RPMI7951 (cell line): ENCODE measurements at regions not wholly inside any gene's neighbourhood (a gene's known extent, or its start where the extent isn't known, plus 50 kb on each side); places are given as distances from the start of the nearest gene placed in this dataset.
"Not testable (repeated sequence)": the region's sequence is repeated elsewhere in the genome, so short reads cannot be mapped to it uniquely, and the experiment has no call there.

ENCODE experiments used
- DNase-seq: peaks from one replicate; pipeline ENCODE4 v3.0.0-alpha.2; 2012; ENCODE audit warnings: low read depth

DNA sequence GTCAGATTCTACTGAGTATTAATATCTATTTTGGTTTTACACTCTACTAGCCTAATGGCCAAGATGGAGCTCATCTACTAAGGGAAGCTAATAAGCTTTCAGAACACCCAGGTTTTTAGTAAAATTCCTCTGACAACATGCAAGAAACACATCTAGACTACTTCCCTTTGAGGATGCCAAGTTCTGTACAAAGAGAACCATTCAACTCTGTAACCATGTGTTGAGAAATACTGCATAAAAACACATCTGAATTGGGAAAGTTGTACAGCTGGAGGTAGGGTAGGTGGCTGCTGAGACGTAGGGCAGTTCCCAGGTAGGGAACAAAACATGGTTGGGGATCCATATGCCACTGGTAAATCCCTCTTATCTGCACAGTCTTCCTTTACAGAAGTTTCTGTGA lies 66.2 kb downstream of the SC5D start:
- no peak for DNase-seq

GRCh38 chr11:121359591-121359990 lies 67.0 kb downstream of the SC5D start:
- no peak for DNase-seq

DNA sequence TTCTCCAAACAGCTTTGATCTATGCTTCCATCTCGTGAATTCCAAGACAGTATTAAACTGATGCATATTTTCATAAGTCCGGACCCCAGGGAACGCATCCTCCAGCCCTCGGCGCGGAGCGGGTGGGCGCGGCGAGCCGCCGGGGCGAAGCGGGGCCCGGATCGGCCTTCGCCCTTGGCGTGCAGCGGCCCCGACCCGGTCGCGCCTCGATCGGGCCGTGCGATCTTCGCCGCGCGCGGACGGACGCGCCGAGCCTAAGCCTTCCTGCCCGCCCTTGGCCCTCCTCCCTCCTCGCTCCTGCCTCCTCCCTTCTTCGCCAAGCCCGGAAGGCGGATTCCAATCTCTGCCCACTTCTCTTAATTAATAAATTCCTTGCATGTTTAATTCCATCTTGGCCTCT lies 70.4 kb downstream of the SC5D start:
- not testable (repeated sequence) for DNase-seq

DNA sequence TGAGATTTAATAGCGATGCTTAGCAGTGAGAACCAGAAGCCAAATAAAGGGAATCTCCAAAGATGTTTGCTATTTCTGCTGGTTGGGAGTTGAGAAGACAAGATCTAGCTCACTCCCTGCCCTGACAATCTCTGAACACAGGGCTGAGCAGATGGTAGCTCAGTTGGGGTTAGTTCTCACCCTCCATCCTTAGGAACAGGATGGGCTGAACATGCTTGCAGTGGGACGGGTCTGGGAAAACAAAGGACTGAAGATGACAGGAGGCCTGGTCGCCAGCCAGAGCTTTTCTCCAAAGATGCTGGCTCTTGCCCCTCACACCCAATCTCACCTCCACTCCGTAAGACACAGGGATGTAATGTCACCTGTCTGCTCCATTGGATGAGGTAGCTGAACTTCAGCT lies 72.7 kb downstream of the SC5D start:
- DNase-seq, result no peak

GRCh38 chr11:121366038-121366437 lies 73.5 kb downstream of the SC5D start:
- no peak for DNase-seq

DNA sequence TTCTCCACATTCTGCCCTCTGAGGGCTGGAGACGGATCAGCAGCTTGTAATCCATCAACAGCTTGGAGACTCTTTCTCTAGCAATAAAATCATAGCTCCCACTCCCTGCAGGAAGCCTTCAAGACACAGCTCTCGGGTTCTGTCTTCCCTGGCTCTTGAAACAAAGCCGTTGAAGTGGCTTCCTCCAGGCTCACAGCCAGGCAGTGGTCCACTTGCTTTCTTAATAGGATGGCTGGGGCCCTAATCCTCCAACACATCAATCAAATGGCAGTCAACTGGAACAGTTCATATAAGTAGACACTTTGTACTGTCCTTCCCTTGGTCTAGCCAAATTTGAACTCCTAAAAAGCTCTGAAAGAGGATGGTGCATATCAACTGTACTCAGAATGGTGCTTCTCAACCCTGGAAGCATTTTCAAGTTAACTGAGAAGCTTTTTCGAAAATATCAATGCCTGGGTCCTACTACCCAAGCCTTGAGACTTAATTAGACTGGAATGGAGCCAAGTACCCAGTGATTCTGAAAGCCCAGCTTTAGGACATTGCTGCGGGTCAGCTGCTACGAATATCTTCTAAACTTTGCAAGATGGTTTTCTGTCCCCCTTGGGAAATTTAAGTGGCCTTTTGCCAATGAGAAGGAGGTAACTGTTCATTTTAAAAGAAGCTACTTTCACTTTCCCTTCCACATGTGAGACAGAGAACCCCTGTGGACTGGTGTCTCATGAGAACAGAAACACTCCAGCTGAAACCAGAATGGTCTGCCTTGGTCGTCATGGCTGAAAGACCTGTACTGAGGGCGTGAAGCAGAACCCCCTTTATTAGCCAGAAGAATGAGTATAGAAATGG lies 74.7 kb downstream of the SC5D start:
- peak; percentile 49 for DNase-seq

DNA sequence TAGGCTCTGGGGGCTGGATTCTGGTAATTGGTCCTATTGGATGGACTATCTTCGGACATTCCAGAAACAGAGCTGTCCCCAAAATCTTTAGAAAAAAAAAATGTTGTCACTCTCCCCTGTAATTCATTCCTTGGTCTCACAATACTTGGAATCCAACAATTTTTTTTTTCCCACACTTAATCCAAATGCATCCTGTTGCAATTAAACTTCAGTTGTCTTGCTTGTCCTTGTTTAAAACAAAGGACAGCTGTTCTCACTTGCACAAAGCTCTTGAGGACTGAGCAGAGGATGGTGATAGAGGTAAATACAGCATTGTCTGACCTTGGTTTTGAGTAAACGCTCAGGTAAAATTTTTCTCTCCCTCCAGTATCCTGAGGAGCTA lies 75.3 kb downstream of the SC5D start:
- DNase-seq, result no peak

GRCh38 chr11:121368364-121369240 lies 76.0 kb downstream of the SC5D start:
- DNase-seq, result no peak

GRCh38 chr11:121369366-121369765 lies 76.8 kb downstream of the SC5D start:
- DNase-seq, result no peak

- no peak for DNase-seq
Observed at GRCh38 chr11:121372028-121372427, 79.5 kb downstream of the SC5D start.

DNA sequence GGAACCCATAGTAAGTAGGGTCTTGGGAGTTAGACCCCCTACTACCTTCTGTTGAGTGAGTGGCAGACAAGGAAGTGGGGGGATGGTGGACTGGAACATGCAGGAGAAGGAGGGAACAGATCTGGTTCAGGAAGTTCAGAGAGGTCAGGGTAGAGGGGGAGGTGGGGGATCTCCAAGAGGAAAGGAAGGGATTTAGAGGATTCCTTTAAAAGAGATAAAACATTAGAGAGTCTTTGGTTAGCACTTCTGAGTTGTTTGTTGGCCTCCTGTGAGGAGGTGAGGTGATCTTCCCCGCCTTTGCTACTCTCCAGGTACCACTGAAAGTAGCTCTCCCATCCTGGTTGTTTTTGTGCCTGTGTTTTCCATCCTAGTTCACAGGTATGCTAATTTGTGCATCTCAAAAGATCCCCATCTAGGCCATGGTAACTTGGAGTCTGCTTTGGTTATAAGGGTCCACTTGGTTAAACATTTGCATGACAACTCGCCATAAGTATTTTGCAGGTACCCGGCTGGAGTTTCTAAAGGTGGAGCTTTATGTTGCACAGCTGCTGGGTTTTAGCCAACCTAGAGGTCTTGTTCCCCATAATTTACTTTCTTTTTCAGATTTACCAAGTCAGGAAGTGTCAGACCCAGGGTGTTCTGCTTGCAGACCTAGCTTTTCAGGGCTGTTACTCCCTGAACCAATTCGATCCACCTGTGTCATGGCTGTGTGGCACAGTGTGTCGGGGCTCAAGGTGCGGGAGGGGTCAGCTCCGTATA lies 79.3 kb upstream of the SORL1 start:
- no peak for DNase-seq

- no peak for DNase-seq
Observed at GRCh38 chr11:121374286-121374985, 77.7 kb upstream of the SORL1 start.

GRCh38 chr11:121376130-121376529 lies 76.0 kb upstream of the SORL1 start:
- no peak for DNase-seq

DNA sequence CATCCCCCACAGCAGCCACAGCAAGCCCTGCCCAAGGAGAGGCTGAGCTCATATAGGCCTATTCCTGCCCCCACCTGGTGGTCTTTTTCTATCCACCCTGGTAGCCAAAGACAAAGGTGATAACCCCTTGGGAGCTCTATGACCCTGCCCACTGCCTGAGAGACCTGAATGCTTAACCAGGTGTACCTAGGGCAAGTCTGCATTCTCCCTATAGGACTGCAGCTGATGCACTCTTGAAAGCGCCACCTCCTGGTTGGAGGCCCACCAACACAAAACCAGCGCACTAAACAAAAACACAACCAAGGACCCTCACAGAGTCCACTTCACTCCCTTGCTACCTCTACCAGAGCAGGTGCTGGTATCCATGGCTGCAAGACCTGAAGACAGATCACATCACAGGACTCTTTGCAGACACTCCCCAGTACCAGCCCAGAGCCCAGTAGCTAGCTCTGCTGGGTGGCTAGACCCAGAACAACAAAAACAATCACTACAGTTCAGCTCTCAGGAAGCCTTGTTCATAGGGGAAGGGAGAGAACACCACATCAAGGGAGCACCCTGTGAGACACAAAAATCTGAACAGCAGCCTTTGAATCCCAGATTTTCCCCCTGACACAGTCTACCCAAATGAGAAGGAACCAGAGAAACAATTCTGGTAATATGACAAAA lies 72.8 kb upstream of the SORL1 start:
- not testable (repeated sequence) for DNase-seq

DNA sequence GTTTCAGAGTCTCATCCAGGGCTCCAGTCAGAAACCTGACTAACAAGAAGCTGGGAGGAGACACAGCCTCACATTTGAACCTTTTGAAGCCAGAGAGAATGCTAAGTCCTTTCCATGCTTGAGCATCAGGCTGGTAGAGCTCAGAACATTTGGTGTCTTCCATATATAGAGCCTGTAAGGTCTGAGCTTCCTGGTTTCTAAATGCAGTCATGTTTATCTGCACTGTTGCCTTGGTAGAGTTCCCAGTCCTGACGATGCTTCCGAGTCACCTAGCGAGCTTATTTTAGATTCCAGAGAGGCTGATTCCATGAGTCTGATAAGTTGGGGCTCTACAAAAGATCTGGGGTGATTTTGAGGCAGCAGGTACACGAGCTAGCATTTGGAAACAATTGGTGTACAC lies 68.4 kb upstream of the SORL1 start:
- DNase-seq, result no peak

DNA sequence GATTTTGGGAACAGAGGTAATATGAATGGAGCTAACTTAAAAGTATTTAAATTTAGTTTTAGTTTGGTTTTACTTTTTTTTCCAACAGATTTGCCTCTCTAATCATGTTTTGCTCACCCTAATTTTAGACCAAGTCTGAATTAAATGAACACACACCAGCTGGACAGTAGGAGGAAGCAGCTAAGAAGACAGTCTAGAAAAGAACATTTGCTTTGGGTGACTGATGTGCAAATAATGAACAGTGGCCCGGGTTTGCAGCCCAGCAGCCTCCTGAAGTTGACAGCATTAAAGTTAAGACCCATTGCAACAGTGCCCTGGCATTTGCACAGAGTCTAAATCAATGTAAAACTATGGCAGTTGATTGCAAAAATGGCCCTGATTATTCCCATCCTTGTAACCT lies 66.4 kb upstream of the SORL1 start:
- DNase-seq, result no peak
